Right atrium auricular region (tissue), 2 donors: ENCODE measurements at regions not wholly inside any gene's neighbourhood (a gene's known extent, or its start where the extent isn't known, plus 50 kb on each side); places are given as distances from the start of the nearest gene placed in this dataset.

ENCODE experiments used
- DNase-seq: peaks from one replicate; pipeline ENCODE4 v3.0.0-alpha.2; 2019; ENCODE audit warnings: low spot score
- H3K27ac ChIP-seq, 2 donors: fragments of 200-600 bp; sonication (generic); 1 replicate in 1 of 2; 2 replicates in 1 of 2; pipeline ENCODE4 v1.5.1; 2016 to 2019
- H3K27me3 ChIP-seq, 2 donors: fragments of 200-600 bp; sonication (generic); one replicate each; pipeline versions ENCODE4 v1.5.1 to v1.6.0; 2017 to 2019
- H3K36me3 ChIP-seq: fragments of 200-600 bp; sonication (generic); one replicate; pipeline ENCODE4 v1.5.1; 2016
- H3K4me1 ChIP-seq, 2 donors: fragments of 200-600 bp; sonication (generic); one replicate each; pipeline versions ENCODE4 v1.5.1 to v1.6.0; 2017 to 2019
- H3K4me3 ChIP-seq, 2 donors: fragments of 200-600 bp; sonication (generic); 1 replicate in 1 of 2; 2 replicates in 1 of 2; pipeline ENCODE4 v1.5.1; 2017 to 2019; ENCODE audit warnings: mild to moderate bottlenecking in 1 of 2, moderate library complexity in 1 of 2
- H3K9me3 ChIP-seq, 2 donors: fragments of 200-600 bp; sonication (generic); one replicate each; pipeline ENCODE4 v1.5.1; 2019
- CTCF ChIP-seq, 2 donors: fragments of 200-600 bp; sonication (generic); IDR thresholded peaks; one replicate each; pipeline ENCODE4 v1.5.1; 2019; ENCODE audit warnings: antibody characterized with exemption in 2 of 2

GRCh38 chr1:5690898-5691297 lies 301.3 kb downstream of the NPHP4 start:
- no peak for DNase-seq
- TF ChIP-seq CTCF (IDR thresholded peaks at IDR 0.05): no peak
- H3K4me1 ChIP-seq: no peaks in the 10 kb centered on the region
- no peak overlapping the region for H3K4me3 ChIP-seq
- no peaks in the 10 kb centered on the region for H3K27me3 ChIP-seq
- H3K36me3 ChIP-seq: no peaks in the 10 kb centered on the region
- no peaks in the 10 kb centered on the region for H3K9me3 ChIP-seq
- H3K27ac ChIP-seq: no peak overlapping the region

- no peak for TF ChIP-seq CTCF (IDR thresholded peaks at IDR 0.05)
- no peak overlapping the region for H3K4me3 ChIP-seq
- no peaks in the 10 kb centered on the region for H3K4me1 ChIP-seq
- H3K27ac ChIP-seq: no peak overlapping the region
- no peak for DNase-seq
- H3K36me3 ChIP-seq: no peaks in the 10 kb centered on the region
- no peaks in the 10 kb centered on the region for H3K27me3 ChIP-seq
- H3K9me3 ChIP-seq: no peaks in the 10 kb centered on the region
Measured at GRCh38 chr1:5690291-5690690, 301.9 kb downstream of the NPHP4 start.

DNA sequence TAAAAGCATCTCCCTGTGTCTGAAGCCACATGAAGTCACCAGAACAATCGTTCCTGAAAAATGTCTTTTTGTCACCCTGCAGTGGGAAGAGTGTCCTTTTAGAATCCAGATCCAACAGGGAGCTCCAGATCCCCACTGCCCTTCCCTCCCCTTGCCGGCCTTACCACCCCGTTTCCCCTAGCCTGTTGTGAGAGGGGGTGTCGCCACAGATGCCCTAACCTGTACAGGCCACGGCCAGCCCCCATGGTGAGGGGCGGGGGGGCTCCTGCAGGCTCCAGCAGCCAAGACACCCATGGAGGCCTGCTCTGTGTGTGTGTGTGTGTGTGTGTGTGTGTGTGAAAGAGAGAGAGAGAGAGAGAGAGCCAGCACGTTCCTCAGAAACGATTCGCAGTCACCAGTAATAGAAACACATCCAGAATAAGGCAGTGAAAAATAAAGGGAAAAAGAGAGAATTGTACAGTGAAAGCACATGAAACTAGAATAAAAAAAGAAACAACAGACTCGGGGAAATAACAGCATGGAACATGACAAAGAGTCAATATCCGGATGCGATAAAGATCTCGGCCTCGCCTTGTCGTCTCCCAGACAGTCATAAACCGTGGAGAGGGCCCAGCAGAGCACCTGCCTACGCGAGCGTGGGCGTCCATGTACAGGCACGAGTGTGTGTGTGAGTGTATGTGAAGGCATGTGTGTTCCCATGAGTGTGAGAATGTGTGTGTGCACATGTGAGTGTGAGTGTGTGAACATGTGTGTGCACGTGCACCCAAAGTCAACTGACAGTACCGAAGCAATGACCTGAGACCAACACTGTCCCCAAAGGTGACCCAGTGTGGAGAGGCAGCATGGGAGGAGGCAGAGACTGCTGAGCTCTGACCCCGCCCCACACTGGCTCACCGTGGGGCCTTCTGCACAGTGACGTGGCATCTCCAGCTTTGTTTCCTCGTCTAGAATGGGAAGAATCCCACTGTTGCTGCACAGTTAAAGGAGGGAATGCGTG lies 303.8 kb downstream of the NPHP4 start:
- H3K27me3 ChIP-seq: no peaks in the 10 kb centered on the region
- H3K4me1 ChIP-seq: no peaks in the 10 kb centered on the region
- H3K9me3 ChIP-seq: no peaks in the 10 kb centered on the region
- no peak overlapping the region for H3K4me3 ChIP-seq
- no peak for TF ChIP-seq CTCF (IDR thresholded peaks at IDR 0.05)
- no peak for DNase-seq
- H3K27ac ChIP-seq: no peak overlapping the region
- no peaks in the 10 kb centered on the region for H3K36me3 ChIP-seq

- DNase-seq: no peak
- Histone ChIP-seq H3K4me1 (no peaks in the 10 kb centered on the region), H3K27ac (no peak overlapping the region), H3K9me3 (no peaks in the 10 kb centered on the region), H3K4me3 (no peak overlapping the region), H3K36me3 (no peaks in the 10 kb centered on the region), H3K27me3 (no peaks in the 10 kb centered on the region)
- no peak for TF ChIP-seq CTCF (IDR thresholded peaks at IDR 0.05)
Measured at GRCh38 chr1:5686925-5687706, 305.1 kb downstream of the NPHP4 start.

DNA sequence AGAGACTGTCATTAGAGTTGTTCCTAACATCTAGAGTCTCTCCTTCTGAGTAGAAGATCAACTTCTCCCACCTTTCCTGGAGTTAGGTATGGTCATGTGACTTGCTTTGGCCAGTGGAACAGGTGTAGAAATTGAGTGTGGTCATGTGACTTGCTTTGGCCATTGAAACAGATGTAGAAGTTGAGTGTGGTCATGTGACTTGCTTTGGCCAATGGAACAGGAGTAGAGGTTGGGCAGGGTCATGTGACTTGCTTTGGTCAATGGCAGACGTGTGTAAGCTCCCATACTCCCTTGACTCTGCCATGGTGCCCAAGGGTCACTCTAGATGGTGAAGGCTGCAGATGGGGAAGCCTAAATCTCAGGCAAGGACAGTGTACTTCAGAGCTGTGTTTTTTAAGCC lies 306.0 kb downstream of the NPHP4 start:
- H3K9me3 ChIP-seq: no peaks in the 10 kb centered on the region
- H3K27ac ChIP-seq: no peak overlapping the region
- no peak for DNase-seq
- H3K4me3 ChIP-seq: no peak overlapping the region
- H3K36me3 ChIP-seq: no peaks in the 10 kb centered on the region
- H3K4me1 ChIP-seq: no peaks in the 10 kb centered on the region
- no peak for TF ChIP-seq CTCF (IDR thresholded peaks at IDR 0.05)
- no peaks in the 10 kb centered on the region for H3K27me3 ChIP-seq
